Motor neuron (in vitro differentiated cells): ENCODE measurements at regions not wholly inside any gene's neighbourhood (a gene's known extent, or its start where the extent isn't known, plus 50 kb on each side); places are given as distances from the start of the nearest gene placed in this dataset.
"Not testable (repeated sequence)": the region's sequence is repeated elsewhere in the genome, so short reads cannot be mapped to it uniquely, and the experiment has no call there.

ENCODE experiments used
- ATAC-seq, 8 experiments: fragments of 200-7000 bp; cut with Tn5 transposase; replicated peaks in 6 of 8; 2 replicates each; pipeline ENCODE4 v1.8.0; 2021; ENCODE audit warnings: mild to moderate bottlenecking in 8 of 8, moderate library complexity in 8 of 8
- H3K27ac ChIP-seq, 2 donors: fragments of 250-450 bp; sonication (Bioruptor Pico); 2 replicates each; pipeline ENCODE4 v1.9.0; 2021; ENCODE audit warnings: antibody characterized with exemption in 2 of 2, mild to moderate bottlenecking in 2 of 2, moderate library complexity in 1 of 2
- H3K4me1 ChIP-seq, 2 donors: fragments of 250-450 bp; sonication (Bioruptor Pico); replicated peaks in 1 of 2; 2 replicates each; pipeline ENCODE4 v1.6.1; 2021; ENCODE audit warnings: antibody characterized with exemption in 2 of 2, mild to moderate bottlenecking in 2 of 2, moderate library complexity in 1 of 2
- H3K4me3 ChIP-seq, 5 donors: fragments of 250-450 bp; sonication (Bioruptor Pico); 2 replicates each; pipeline ENCODE4 v1.9.0; 2021; ENCODE audit warnings: antibody characterized with exemption in 5 of 5, mild to moderate bottlenecking in 5 of 5, moderate library complexity in 4 of 5
- WGBS, 10 experiments: fragments of 450-650 bp; shearing (Covaris generic); methylation state at CpG; one replicate each; pipeline ENCODE4 v1.0.0; 2022; 5-methylcytosine and 5-hydroxymethylcytosine counted together
- in situ Hi-C, 9 experiments: fragments of 400-800 bp; cut with MboI; loops; one replicate each; pipeline ENCODE4 v1.15.0; 2021; ENCODE audit warnings: low sequenced_read_pairs in 9 of 9, low pct_unique_long_range_greater_than_20kb in 2 of 9; ENCODE audit not compliant: unreplicated experiment in 9 of 9

DNA sequence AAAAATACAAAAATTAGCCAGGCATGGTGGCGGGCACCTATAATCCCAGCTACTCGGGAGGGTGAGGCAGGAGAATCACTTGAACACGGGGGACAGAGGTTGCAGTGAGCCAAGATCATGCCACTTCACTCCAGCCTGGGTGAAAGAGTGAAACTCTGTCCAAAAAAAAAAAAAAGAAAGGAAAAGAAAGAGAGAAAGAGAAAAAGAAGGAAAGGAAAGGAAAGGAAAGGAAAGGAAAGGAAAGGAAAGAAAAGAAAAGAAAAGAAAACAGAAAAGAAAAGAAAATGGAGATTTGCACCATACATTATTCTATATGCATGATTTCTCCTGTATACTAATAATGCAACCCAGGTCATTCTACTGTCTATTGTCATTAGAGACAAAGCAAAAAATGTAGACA, 421.5 kb downstream of the PCDH19 start:
- ATAC-seq, in situ Hi-C loops: not testable (repeated sequence)

DNA sequence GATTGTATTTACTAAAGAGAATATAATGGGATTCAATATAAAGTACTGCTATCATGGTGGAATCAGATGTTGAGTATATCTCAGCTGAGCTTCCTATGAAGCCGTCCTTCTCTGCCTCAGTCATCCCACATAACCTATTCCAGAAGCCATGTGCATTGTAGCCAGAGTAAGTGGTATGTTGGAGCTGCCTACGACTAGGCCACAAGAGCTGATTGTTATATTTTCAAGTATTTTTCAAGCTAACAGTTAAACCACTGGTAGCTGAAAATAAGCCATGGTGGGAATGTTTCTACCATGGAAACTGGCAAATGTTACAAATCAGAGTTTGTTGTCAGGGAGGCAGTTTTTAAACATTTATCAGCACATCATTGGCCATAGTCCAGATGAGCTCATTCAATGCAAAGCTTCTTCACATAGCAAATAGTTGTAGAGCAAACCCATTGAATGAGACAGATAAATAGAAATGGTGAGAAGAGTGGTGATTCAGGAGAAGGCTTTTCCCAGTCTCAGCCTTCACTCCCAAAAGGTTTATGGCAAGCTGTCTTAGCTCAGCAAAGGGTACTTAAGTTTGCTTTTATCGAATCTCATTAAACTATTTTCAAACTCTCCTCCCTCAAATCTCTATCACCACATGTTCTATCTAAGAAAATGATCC, 436.4 kb downstream of the PCDH19 start:
- peak in 1 of 8 experiments; percentile 93 for ATAC-seq
- in situ Hi-C loops: no loop called here
- no peak overlapping the region for H3K4me3 ChIP-seq
- no peaks in the 10 kb centered on the region for H3K4me1 ChIP-seq
- WGBS, 10 experiments: 0 to 100% (median 57%) methylated on average over 1 to 2 of the region's 3 CpGs; no CpG with 5 or more reads in 4 of the 10 experiments
- no peak overlapping the region for H3K27ac ChIP-seq

More for the DNA sequence above, 421.5 kb downstream of the PCDH19 start:
- 4 to 87% (median 21%) methylated on average over 3 of the region's 3 CpGs; no CpG with 5 or more reads in 7 of the 10 experiments for WGBS, 10 experiments
- H3K4me1 ChIP-seq, H3K27ac ChIP-seq, H3K4me3 ChIP-seq: not testable (repeated sequence)

DNA sequence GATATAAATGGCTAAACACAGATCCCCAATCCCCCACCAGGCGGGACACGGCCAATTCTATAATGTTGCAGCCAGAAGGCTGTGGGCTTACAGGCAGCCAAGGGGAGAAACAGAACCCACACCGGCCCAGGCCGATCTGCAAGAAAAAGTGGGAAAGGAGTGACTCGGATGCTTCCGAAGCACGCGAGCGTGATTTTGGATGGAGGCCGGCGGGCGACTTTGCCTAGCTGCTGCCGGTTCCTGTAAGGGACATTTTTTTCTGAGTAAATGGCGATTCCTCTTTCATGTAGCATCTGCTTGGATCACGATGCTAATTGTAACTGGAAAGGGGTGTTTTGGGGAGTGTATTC, 470.2 kb downstream of the PCDH19 start:
- no peaks in the 10 kb centered on the region for H3K4me1 ChIP-seq
- no peak overlapping the region for H3K27ac ChIP-seq
- WGBS, 10 experiments: 28 to 78% (median 67%) methylated on average over 4 to 15 of the region's 15 CpGs; no CpG with 5 or more reads in 7 of the 10 experiments
- H3K4me3 ChIP-seq: no peak overlapping the region
- in situ Hi-C loops: no loop called here
- no peak for ATAC-seq

DNA sequence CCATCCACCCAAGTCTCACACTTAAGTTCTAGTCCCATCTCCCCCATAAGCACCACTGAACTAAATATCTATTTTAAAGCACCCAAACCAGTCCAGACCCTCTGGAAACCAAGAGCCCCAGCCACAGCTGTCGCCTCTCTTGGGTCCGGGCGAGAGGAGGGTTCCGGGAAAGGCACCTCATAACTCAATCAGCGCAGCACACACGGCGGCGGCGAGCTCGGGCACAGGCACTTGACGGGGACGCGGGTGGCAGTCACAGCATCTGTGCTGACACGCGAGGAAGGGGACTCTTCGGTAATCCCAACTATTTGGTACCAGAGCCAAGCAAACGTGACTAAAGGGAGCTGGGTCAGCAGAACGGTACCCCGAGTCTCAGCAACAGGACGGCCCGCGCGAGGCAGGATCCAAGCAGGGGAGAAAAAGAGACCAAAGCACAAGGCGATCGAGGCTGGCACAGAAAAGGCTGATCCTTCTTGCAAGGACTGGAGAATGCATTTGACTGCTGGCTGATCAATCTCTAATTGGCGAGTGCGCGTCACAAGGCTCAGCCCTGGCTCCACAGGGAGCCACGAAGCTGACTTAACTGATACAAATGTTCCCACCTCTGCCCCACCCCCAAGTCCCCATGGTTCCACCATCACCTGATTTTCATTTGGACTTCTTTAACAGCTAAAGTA, 470.7 kb downstream of the PCDH19 start:
- H3K27ac ChIP-seq, ATAC-seq, H3K4me1 ChIP-seq, H3K4me3 ChIP-seq, in situ Hi-C loops: not testable (repeated sequence)
- WGBS, 10 experiments: 87% methylated on average over 3 of the region's 29 CpGs; no CpG with 5 or more reads in 9 of the 10 experiments

DNA sequence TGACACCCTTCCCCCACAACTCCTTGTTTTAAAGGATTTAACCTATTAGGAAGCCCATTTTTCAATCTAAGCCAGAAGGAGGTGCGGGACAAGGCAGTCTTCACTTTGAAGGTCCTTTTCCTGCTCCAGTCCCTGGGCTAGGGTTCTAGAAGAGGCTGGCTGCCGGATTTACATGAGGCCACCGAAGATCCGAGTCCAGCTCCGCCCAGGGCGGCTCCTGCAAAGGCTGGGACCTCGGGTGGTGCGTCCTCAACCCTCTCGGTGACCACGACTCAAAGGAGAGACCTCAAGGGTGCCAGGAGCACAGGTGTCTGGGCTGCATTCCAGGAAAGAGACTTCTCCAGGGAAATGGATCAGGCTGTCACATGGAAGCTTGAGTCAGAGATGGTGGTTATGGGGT, 471.6 kb downstream of the PCDH19 start:
- H3K4me3 ChIP-seq: no peak overlapping the region
- ATAC-seq: no peak
- H3K27ac ChIP-seq: no peak overlapping the region
- H3K4me1 ChIP-seq: no peaks in the 10 kb centered on the region
- in situ Hi-C loops: no loop called here
- 47 to 50% methylated on average over 1 to 8 of the region's 10 CpGs; no CpG with 5 or more reads in 8 of the 10 experiments for WGBS, 10 experiments

DNA sequence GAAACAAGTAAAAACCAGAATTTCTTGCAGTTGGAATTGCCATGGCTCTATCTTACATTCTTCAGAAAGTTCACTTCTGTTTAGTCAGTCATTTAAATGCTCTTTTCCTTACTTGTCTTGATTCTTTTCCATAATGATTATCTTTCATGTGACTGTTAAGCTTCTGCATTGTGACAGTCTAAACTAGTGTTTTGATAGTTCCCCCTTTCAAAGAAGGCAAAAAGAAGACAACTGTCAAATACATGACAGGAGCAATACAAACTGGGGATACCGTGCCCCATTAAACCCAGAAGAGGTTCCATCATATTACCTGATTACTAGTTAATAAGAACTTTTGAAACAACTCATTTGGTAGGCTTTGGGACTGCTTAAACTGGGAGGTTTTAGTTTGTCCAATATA, 476.2 kb downstream of the PCDH19 start:
- H3K27ac ChIP-seq: no peak overlapping the region

DNA sequence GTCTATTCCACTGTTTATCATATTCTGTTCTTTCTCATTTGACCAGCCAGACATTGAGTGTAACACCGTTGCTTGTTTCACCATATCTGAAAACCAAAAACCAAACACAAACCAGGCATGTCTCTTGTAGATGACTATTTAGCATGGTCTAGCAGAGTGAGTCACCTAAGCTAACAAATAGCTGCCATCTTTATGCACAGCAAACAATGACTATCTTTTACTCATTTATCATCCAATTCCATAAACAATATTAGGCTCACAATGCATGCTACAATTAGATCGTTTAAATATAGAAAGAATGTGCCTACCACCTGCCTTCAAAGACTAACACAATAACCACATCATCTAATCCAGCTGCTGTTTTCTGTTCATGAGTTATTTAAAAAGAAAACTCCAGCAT, 495.4 kb downstream of the PCDH19 start:
- 0 to 50% (median 36%) methylated on average over 1 to 2 of the region's 2 CpGs; no CpG with 5 or more reads in 6 of the 10 experiments for WGBS, 10 experiments
- Histone ChIP-seq H3K4me1 (peaks cover 2 to 4% of the 10 kb centered on the region in 2 donors), H3K4me3 (no peak overlapping the region), H3K27ac (no peak overlapping the region)
- in situ Hi-C loops: no loop called here
- peak in 4 of 8 experiments; percentile 18 to 58 (median 37) for ATAC-seq

More for the DNA sequence above, 476.2 kb downstream of the PCDH19 start:
- in situ Hi-C loops: no loop called here
- no peaks in the 10 kb centered on the region for H3K4me1 ChIP-seq
- WGBS, 10 experiments: 0 to 71% (median 20%) methylated on average over 1 of the region's 1 CpG; no CpG with 5 or more reads in 7 of the 10 experiments
- ATAC-seq: no peak
- H3K4me3 ChIP-seq: no peak overlapping the region

DNA sequence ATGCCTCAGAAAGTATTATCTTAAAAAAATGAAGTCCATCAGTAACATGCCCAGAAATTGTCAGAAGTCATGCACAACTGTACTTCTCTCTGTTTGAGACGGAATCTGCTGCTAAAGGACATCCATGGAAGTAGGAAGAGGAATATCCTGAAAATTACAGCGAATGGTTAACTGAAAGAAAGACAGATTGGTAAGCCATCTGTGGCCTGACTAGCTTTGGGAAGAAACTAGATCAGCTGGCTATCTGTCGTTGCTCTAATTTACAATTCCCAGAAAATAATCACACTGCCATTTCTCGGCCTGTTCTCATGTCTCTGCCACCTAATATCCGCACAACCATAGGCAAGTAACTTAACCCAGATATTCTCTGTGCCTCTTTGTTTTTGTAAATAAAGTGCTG, 496.5 kb downstream of the PCDH19 start:
- peaks cover 2 to 4% of the 10 kb centered on the region in 2 donors for H3K4me1 ChIP-seq
- in situ Hi-C loops: no loop called here
- H3K27ac ChIP-seq: no peak overlapping the region
- ATAC-seq: no peak
- no peak overlapping the region for H3K4me3 ChIP-seq
- 28 to 80% (median 68%) methylated on average over 2 to 5 of the region's 5 CpGs; no CpG with 5 or more reads in 5 of the 10 experiments for WGBS, 10 experiments

DNA sequence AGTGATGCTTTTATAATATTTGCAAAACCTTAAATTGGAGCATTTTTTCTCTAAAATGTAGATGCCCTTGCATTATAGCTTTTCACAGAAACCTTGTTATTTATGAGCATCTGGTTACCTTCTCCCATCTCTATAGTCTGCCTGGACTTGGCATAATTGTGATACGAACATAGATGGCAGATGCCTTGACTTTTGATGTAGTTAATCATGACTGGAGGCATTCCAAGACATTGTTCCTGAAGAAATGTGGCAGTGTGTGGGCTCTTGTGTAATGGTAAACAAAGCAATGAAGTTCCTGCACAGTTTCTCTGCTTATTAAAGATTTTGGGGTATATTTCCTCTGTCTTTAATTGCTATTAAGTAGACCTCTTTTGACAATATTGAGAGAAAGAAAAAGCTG, 500.1 kb downstream of the PCDH19 start:
- peaks cover 2 to 4% of the 10 kb centered on the region in 2 donors for H3K4me1 ChIP-seq
- no peak for ATAC-seq
- 17 to 80% (median 42%) methylated on average over 1 of the region's 1 CpG; no CpG with 5 or more reads in 6 of the 10 experiments for WGBS, 10 experiments
- no peak overlapping the region for H3K4me3 ChIP-seq
- H3K27ac ChIP-seq: no peak overlapping the region
- in situ Hi-C loops: no loop called here

DNA sequence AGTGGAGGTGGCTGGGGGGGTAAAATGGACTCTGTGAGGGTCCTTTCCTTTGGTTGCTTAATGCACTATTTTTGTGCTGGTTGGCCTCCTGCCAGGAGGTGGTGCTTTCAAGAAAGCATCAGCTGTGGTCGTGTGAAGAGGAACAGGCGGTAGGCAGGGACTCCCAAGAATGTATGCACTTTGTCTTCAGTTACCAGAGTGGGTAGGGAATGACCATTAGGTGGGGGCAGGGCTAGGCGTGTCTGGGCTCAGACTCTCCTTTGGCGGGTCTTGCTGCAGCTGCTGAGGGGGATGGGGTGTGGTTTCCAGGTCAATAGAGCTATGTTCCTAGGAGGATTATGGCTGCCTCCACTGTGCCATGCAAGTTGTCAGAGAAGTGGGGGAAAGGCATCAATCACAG, 509.0 kb downstream of the PCDH19 start:
- in situ Hi-C loops: no loop called here
- Histone ChIP-seq H3K4me1 (no peaks in the 10 kb centered on the region), H3K27ac (no peak overlapping the region), H3K4me3 (no peak overlapping the region)
- ATAC-seq: no peak
- no CpG with 5 or more reads among the region's 4 CpGs for WGBS, 10 experiments

DNA sequence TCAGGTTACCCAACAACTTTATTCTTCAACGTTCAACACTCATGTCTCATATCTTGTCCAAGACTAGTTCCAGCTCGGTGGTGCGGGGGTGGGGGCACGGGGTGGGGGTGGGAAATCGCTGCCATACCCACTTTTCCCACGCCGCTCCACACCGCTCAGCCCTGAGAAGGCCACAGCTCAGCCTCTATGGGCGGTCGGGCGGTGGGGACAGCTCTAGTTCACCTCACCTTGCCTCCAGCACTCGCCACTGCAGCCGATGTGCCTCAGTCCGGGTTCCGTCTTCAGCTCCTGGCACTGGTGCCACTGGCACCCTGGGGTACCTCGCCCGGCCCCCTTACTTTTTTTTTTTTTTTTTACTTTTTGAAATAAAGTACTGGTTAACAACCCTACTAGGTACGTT, 522.2 kb downstream of the PCDH19 start:
- ATAC-seq: no peak
- Histone ChIP-seq H3K4me3 (no peak overlapping the region), H3K4me1 (no peaks in the 10 kb centered on the region), H3K27ac (no peak overlapping the region)
- in situ Hi-C loops: no loop called here
- WGBS, 10 experiments: 17 to 100% (median 77%) methylated on average over 1 to 6 of the region's 18 CpGs; no CpG with 5 or more reads in 6 of the 10 experiments

DNA sequence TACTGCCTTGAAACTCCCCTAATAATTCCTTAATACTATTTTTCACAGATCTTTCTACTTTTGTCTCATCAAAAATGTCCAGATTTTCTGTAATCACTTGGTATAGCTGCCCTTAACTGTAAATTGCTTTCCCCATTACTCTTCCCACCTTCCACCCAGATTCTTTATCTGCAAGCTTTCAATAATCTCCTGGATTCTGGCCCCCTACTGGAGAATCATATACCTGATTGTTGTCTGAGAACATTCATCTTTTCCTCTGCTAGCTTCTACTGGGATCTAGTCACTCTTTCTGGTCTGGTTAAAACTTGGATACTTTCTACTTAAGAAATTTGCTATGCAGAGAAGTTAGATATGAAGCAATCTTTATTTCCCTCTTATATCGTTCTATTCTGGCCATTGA, 552.6 kb downstream of the PCDH19 start:
- ATAC-seq: no peak
- Histone ChIP-seq H3K4me3 (no peak overlapping the region), H3K27ac (no peak overlapping the region), H3K4me1 (no peaks in the 10 kb centered on the region)
- in situ Hi-C loops: no loop called here
- WGBS, 10 experiments: 0 to 100% (median 23%) methylated on average over 1 of the region's 1 CpG; no CpG with 5 or more reads in 3 of the 10 experiments

DNA sequence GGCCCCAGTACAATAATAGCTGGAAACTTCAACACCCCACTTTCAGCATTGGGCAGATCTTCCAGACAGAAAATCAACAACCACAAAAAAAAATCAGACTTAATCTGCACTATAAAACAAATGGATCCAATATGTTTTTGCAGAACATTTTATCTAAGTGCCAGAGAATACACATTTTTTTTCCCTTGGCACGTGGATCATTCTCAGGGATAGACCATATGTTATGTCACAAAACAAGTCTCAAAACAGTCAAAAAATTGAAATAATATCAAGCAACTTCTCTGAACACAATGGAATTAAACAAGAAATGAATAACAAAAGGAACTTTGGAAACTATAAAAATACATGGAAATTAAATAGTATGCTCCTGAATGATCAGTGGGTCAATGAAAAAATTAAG, 576.3 kb downstream of the PCDH19 start:
- in situ Hi-C loops: no loop called here
- WGBS, 10 experiments: 0 to 86% (median 40%) methylated on average over 1 of the region's 1 CpG; no CpG with 5 or more reads in 5 of the 10 experiments
- H3K27ac ChIP-seq: no peak overlapping the region
- ATAC-seq: no peak
- no peak overlapping the region for H3K4me3 ChIP-seq
- no peaks in the 10 kb centered on the region for H3K4me1 ChIP-seq
